ENCODE measurements at regions not wholly inside any gene's neighbourhood (a gene's known extent, or its start where the extent isn't known, plus 50 kb on each side); places are given as distances from the start of the nearest gene placed in this dataset.

- TF ChIP-seq NFYB (CRISPR knock-in tag; conservative IDR thresholded peaks at IDR 0.05; ENCODE audit: low read depth) (no peak), NFE2L1 (CRISPR knock-in tag; IDR thresholded peaks at IDR 0.05) (no peak), ZMAT4 (CRISPR knock-in tag; IDR thresholded peaks at IDR 0.05) (no peak), CTCF (IDR thresholded peaks at IDR 0.05) (no peak), ZNF512 (CRISPR knock-in tag; IDR thresholded peaks at IDR 0.05; ENCODE audit: borderline replicate concordance) (no peak), TEAD4 (CRISPR knock-in tag; IDR thresholded peaks at IDR 0.05) (no peak), E2F1 (CRISPR knock-in tag; IDR thresholded peaks at IDR 0.05) (no peak), ATF3 (CRISPR knock-in tag; conservative IDR thresholded peaks at IDR 0.05) (no peak), MAX (CRISPR knock-in tag; IDR thresholded peaks at IDR 0.05) (no peak)
- TF ChIP-seq, protein P1, sequence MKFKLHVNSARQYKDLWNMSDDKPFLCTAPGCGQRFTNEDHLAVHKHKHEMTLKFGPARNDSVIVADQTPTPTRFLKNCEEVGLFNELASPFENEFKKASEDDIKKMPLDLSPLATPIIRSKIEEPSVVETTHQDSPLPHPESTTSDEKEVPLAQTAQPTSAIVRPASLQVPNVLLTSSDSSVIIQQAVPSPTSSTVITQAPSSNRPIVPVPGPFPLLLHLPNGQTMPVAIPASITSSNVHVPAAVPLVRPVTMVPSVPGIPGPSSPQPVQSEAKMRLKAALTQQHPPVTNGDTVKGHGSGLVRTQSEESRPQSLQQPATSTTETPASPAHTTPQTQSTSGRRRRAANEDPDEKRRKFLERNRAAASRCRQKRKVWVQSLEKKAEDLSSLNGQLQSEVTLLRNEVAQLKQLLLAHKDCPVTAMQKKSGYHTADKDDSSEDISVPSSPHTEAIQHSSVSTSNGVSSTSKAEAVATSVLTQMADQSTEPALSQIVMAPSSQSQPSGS (CRISPR knock-in tag; IDR thresholded peaks at IDR 0.05; ENCODE audit: borderline replicate concordance, low read depth), result no peak
Measured at GRCh38 chr4:55707507-55707906, 71.4 kb upstream of the NMU start.

All from WTC11 (cell line).